GM19324 (cell line): ENCODE measurements at regions not wholly inside any gene's neighbourhood (a gene's known extent, or its start where the extent isn't known, plus 50 kb on each side); places are given as distances from the start of the nearest gene placed in this dataset.

ENCODE experiments used
- ATAC-seq: cut with Tn5 transposase; IDR thresholded peaks from one replicate; pipeline ENCODE4 v1.9.1; 2021; ENCODE audit warnings: mild to moderate bottlenecking, moderate library complexity; ENCODE audit not compliant: unreplicated experiment, low FRiP score

- ATAC-seq: no peak
These were observed 335.6 kb upstream of the SLC16A7 start for GRCh38 chr12:59260202-59260601.

- no peak for ATAC-seq
These were observed 332.4 kb upstream of the LRIG3 start for GRCh38 chr12:59252731-59253130.

DNA sequence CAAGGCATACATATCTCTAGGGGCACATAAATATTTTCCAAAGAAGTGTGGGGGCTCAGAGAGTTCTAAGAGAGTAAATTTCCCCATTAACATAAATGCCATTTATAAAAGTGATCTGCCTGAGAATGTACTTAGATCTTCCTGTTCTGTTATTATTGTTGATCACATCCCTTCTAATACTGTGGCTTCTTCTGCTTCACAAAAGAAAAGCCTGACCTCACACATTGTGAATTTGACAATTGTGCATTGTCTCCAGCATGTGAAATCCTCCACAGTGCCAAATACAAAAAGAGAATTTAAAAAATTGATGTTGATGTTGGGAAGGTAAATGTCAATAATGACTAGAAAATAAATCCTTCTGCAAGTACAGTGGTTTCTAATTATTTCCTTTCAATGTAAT is 330.5 kb upstream of the LRIG3 start:
- ATAC-seq: no peak

GRCh38 chr12:59240048-59240447 is 319.7 kb upstream of the LRIG3 start:
- no peak for ATAC-seq

DNA sequence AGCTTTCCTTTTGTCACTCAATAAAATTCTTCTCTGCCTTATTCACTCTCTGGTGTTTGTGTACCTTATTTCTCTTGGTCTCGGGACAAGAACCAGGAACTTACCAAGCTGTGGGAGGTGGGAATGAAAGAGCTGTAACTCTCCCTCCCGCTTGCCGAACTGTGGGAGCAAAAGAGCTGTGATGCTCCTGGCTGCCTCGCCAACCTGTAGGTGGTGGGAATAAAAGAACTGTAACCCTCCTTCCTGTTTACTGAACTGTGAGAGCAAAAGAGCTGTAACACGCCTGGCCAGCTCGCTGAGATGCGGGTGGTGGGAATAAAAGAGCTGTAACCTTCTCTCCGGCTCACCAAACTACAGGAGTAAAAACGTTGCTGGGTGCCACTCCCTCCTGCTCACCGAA is 314.1 kb upstream of the LRIG3 start:
- no peak for ATAC-seq

GRCh38 chr12:59230334-59230733 is 310.0 kb upstream of the LRIG3 start:
- no peak for ATAC-seq

DNA sequence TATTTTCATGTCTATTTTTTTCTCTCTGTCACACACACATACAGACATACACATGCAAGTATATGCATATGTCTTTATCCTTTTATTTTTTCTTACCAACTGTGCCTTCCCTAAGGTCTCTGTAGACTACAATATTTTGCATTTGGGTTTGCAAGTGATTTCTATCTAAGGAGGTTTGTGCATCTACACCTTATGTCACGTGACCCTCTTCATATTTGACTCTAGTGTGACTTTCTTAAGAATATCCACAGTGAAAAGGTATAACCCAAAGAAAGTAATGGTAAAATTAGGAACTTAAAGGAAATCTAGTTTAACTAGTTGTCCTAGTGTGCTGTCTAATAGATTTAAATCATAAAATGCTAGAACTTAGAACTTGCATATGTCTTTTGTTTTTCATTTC is 298.8 kb upstream of the LRIG3 start:
- no peak for ATAC-seq

DNA sequence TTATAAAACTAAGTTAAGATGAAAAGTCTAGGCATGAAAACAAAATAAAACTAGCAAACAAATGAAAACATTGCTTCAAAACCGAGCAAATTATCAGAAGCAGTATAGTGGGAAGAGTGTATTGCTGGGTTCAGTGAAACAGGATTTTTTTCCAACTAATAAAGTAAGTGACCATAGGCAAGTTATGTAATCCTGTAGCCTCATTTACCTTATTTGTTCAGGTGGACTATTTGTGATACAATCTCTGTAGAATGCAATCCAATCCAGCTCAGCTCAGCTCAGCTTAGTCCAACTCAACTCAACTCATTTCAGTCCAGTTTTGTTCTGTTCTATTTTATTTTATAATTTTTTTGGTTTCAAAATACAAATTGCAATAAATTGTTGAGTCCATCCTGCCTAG is 276.7 kb upstream of the LRIG3 start:
- no peak for ATAC-seq

DNA sequence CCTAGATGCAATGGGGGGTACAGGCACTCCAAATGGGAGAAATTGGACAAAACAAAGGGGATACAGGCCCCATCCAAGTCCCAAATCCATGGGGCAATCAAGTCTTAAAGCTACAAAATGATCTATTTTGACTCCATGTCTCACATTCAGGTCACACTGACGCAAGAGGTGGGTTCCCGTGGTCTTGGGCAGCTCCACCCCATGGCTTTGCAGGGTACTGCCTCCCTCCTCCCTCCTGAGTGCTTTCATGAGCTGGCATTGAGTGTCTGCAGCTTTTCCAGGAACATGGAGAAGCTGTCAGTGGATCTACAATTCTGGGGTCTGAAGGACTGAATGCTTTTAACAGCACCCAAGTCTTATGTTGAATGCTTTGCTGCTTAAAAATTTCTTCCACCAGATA is 274.5 kb upstream of the LRIG3 start:
- ATAC-seq: no peak

DNA sequence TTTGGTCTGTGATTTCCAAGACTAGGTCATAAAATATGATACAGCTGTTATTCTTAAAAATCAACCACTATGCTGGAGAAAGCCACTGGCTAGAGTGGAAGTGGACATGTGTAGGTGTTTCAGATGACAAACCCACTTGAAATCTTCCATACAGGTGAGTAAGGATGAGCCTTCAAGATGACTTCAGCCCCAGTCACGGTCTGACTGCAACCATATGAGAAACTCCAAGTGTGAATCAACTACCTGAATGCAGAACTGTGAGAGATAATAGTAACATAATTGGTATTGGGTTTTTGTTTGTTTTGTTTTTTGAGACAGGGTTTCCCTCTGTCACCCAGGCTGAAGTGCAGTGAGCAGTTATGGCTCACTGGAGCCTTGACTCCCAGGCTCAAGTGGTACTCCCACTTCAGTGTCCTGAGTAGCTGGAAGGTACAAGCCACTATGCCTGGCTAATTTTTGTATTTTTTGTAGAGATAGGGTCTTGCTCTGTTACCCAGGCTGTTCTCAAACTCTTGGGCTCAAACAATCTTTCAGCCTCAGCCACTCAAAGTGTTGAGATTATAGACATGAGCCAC is 273.3 kb upstream of the LRIG3 start:
- no peak for ATAC-seq

- ATAC-seq: no peak
These were observed 271.1 kb upstream of the LRIG3 start for GRCh38 chr12:59191372-59191771.

DNA sequence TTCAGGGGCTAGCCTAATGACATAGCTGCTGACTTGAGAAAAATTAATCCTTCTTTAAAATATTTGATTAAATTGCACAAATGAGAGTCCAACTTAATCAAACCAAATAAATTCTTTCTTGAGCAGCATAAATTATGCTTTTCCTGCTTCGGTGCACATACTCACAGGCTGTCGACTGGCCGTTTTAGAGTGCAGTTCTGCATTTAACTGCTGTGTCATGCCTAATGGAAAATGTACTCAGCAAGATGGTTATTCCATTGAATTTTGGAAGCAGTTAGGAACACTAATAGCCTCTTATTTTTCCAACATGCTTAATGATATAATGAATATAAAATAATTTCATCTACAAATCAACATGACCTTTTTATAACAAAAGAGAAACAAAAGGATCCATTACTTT is 266.1 kb upstream of the LRIG3 start:
- ATAC-seq: no peak

DNA sequence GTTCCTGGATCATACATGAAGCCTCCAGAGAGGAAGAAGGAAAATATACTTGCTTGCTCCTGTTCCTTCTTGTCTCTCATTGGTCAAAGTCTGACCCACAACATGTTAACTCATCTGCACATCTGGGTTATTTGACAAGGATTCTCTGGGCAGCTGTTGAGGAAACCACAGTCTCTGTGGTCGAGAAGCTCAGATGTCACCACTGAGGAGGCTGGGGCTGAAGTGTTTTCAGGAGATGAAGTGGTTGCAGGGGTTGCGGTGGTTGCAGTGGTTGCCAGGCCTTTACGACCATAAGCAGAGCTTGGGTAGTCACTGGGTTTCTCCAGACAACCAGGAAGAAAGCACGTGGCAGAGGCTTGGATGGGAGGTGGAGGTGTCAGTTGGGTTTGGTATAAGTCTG is 265.0 kb upstream of the LRIG3 start:
- ATAC-seq: no peak

DNA sequence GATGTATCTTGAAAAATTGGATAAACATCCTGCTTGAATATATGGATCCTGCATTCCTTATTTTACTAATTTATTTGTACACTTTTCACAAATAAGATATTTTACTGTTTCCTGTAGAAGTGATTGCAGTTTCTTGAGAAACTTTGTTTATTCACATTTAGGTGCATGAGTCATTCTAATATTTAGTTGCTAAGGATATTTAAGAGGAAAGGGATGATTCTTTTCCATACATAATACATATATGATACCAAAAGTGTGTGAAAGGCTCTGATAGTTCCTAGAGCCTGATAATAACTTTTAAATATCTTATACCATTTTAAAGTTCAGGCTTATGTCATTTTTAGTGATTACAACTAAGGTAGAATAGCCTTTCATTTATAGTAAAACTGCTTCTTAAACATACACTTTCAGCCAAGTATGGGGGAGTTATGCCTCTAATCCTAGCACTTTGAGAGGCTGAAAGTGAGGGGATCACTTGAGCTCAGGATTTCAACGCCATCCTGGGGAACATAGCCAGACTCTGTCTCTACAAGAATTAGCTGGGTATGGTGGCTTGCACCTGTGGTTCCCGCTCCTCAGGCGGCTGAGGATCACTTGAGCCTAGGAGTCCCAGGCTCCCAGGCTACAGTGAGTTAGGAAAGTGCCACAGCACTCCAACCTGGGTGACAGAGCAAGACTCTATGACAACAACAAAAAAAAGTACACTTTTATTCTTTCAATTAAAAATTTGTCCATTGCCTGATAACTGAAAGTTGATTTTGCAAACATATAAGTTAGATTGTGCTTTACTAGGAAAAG is 262.6 kb upstream of the LRIG3 start:
- no peak for ATAC-seq

DNA sequence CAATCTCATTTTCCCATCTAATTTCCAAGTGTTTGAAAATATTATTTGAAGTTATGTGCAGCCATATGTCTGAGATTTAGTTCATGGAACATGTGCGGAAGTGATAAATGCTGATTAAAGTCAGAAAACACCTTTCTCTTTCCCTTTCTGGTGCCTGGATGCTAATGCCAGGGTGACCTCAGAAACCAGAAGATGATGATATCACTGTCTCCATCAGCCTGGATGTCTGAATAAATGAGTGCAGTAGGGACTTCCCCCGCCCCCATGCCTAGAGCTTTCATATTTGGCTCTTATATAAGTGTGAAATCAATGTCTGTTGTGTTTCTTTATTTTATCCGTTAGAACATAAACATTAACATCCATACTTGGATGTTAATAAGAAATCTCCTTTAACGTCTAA is 261.9 kb upstream of the LRIG3 start:
- ATAC-seq: no peak

DNA sequence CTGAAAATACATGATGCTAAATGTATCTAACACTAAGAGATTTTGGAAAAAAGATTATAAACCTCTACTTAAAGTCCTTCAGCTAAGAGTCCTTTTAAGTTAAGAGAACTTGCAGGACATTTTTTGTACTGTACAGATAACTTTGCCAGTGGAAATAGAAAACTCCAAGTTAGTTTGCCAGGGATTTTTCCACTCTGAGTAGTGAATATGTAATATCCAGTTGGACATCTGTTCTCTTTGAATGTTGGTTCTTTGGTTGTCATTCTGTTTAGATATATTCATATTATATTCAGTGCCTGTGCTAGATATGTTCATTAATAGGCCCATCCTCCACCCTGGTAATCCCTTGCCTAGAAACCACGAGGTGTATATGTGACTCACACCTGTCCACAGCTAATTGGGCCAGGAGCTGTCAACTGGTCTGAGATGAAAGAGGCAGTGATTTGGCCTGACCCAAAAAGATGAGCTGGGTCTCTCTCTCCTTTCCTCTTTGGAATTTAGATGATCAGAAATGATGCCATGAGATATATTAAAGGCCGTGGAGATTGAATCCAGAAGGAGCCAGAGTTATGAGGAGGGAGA is 261.0 kb upstream of the LRIG3 start:
- ATAC-seq: no peak

DNA sequence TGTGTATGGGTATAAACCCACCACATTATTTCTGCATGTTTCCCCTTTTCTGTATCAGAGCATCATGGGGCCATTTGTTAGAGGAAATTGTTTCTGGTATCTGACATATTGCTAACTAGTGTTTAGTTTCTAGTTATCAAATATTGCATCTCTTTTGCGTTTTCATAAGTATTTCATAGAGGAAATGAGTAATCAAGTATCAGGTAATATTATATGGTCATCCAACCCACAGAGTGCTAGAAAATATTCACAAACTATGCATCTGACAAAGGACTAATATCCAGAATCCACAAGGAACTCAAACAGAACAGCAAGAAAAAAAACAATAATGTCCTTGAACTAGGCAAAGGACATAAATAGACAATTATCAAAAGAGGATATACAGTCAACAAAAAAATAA is 258.9 kb upstream of the LRIG3 start:
- no peak for ATAC-seq

- no peak for ATAC-seq
These were observed 253.4 kb upstream of the LRIG3 start for GRCh38 chr12:59173695-59174094.

- ATAC-seq: no peak
These were observed 248.3 kb upstream of the LRIG3 start for GRCh38 chr12:59168647-59169046.

DNA sequence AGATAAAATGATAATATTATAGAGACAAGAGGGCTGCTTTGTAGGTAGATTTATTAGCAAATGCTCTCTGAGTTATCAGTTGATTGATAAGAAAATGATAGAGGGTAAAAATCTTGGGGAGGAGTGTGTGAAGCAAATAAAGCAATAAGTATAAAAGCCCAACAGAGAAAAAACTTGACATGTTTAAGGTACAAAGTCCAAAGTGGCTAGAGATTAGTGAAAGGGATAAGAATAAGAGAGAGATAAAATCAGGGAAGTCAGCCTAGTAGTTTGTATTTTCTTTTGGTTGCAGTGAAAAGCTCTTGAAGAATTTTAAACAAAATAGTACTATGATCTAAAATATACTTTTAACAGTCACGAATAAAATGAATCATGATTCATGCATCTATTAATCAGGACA is 246.2 kb upstream of the LRIG3 start:
- ATAC-seq: no peak

GRCh38 chr12:59164991-59165718 is 244.9 kb upstream of the LRIG3 start:
- no peak for ATAC-seq
